AG04449 (cell line): ENCODE measurements at regions not wholly inside any gene's neighbourhood (a gene's known extent, or its start where the extent isn't known, plus 50 kb on each side); places are given as distances from the start of the nearest gene placed in this dataset.

Experiments
- CTCF ChIA-PET: fragments of 350-600 bp; formaldehyde crosslinking; extraction: SDS; loops from one replicate; lab custom pipeline; 2021; ENCODE audit warnings: antibody characterized with exemption; lab: Yijun Ruan, JAX
- POLR2A ChIA-PET: fragments of 400-600, 350-600 bp; formaldehyde crosslinking; extraction: SDS; loops from one replicate; lab custom pipeline; 2020; ENCODE audit warnings: antibody characterized with exemption, inconsistent platforms; lab: Yijun Ruan, JAX
- DNase-seq: peaks from one replicate; pipeline ENCODE4 v3.0.0-alpha.2; 2010; ENCODE audit warnings: low read depth, low spot score
- H3K4me3 ChIP-seq: 2 replicates; pipeline ENCODE4 v1.5.1; 2011; ENCODE audit warnings: low read depth, mild to moderate bottlenecking, control low read depth, low read length
- TF ChIP-seq, protein P1 (sequence below): IDR thresholded peaks from one replicate; pipeline ENCODE4 v1.5.1; 2011; ENCODE audit warnings: mild to moderate bottlenecking, moderate library complexity, low read length, control low read depth, inconsistent platforms; ENCODE audit not compliant: insufficient read depth; ENCODE audit errors: missing control alignments

DNA sequence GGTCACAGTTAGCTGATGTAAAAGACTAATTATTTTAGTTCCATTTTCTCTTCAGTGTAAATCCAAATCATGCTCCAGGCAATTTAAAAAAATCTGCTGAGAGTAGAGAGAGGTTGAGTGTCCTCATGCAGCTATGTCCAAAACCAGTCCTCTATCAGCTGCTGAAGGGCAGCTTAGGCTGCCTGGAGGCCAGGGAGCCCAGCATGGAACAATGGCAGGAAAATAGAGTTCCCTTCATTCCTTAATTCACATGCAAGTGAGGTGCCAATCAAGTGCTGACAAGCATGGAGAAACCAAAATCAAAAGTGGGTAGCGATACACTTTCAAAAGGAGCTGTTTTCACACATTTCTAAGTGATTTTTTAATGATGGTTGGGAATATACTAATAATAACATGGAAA lies 78.3 kb upstream of the POU5F2 start:
- ChIA-PET CTCF (interaction anchor here (3.2 kb wide), 1 partner anchor 19 kb away, joined by 11 read pairs; no protein-coding TSS in a partner anchor), POLR2A (no interaction called here)
- no peak overlapping the region for H3K4me3 ChIP-seq
- TF ChIP-seq, protein P1, sequence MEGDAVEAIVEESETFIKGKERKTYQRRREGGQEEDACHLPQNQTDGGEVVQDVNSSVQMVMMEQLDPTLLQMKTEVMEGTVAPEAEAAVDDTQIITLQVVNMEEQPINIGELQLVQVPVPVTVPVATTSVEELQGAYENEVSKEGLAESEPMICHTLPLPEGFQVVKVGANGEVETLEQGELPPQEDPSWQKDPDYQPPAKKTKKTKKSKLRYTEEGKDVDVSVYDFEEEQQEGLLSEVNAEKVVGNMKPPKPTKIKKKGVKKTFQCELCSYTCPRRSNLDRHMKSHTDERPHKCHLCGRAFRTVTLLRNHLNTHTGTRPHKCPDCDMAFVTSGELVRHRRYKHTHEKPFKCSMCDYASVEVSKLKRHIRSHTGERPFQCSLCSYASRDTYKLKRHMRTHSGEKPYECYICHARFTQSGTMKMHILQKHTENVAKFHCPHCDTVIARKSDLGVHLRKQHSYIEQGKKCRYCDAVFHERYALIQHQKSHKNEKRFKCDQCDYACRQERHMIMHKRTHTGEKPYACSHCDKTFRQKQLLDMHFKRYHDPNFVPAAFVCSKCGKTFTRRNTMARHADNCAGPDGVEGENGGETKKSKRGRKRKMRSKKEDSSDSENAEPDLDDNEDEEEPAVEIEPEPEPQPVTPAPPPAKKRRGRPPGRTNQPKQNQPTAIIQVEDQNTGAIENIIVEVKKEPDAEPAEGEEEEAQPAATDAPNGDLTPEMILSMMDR, result no peak
- DNase-seq, result no peak

DNA sequence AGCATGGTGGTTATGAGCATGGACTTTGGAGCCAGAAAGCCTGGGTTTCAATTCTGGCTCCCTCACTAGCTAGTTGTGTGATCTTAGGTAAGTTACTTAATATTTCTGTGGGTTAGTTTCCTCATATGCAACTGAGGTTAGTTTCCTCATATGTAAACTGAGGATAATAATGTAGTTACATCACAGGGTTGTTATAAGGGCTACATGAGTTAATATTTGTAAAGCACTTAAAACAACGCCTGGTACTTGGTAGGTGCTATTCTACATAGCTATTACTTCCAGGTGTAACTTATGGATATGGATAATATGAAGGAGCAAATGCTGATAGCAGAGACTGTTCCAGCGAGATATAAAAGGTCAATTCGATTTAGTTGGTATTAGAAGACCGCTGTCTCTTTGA lies 69.4 kb upstream of the POU5F2 start:
- no peak overlapping the region for H3K4me3 ChIP-seq
- ChIA-PET CTCF (interaction anchor here (1.4 kb wide), 1 partner anchor 10 kb away, joined by 5 read pairs; no protein-coding TSS in a partner anchor), POLR2A (no interaction called here)
- TF ChIP-seq, protein P1, result no peak
- DNase-seq, result no peak

DNA sequence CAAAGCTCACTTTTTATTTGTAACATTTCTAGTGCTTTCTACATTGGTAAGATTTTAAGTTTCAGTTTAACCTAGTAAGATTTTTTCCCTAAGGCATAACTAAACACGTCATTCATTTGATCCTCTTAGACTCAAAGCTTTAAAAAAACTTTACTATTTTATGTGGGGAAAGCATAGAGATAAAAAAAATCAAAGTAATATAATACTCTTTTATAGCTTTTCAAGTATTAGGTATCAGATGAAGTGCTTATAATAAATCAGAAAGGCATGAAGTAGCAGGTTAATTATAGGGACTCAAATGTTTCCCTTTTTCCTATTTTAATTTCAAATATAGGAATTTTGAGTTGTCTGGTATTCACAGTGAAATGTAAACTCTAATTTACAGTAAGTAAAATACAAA lies 68.0 kb upstream of the POU5F2 start:
- no peak overlapping the region for H3K4me3 ChIP-seq
- ChIA-PET POLR2A (no interaction called here), CTCF (interaction anchor here (1.0 to 1.8 kb wide), 3 partner anchors 8 to 16 kb away, joined by 4 to 6 read pairs (median 5); no protein-coding TSS in a partner anchor)

DNA sequence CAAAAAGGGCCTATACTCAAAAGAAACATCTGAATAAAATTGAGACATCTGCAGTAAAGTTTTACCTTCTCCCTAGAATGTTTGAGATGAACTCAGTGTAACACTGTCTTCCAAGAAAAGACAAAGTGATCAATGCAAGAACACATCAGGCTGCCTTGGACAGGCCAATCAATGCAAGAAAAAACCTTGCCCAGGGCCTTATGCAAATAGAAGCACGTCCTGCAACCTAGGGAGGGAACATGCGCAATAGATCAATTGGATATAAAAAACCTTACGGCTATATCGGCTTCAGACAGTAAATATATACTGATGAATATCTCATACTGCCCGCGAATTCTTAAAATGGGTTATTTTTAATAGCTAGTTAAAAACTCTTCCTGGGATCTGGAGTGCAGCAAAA lies 66.4 kb upstream of the POU5F2 start:
- ChIA-PET POLR2A (no interaction called here), CTCF (interaction anchor here (1.0 to 3.5 kb wide), 2 partner anchors 109 to 201 kb away, joined by 3 to 17 read pairs; no protein-coding TSS in a partner anchor)
- no peak for DNase-seq
- TF ChIP-seq, protein P1, result no peak
- H3K4me3 ChIP-seq, result no peak overlapping the region

More for the DNA sequence above, 68.0 kb upstream of the POU5F2 start:
- TF ChIP-seq, protein P1, result no peak
- DNase-seq, result no peak

DNA sequence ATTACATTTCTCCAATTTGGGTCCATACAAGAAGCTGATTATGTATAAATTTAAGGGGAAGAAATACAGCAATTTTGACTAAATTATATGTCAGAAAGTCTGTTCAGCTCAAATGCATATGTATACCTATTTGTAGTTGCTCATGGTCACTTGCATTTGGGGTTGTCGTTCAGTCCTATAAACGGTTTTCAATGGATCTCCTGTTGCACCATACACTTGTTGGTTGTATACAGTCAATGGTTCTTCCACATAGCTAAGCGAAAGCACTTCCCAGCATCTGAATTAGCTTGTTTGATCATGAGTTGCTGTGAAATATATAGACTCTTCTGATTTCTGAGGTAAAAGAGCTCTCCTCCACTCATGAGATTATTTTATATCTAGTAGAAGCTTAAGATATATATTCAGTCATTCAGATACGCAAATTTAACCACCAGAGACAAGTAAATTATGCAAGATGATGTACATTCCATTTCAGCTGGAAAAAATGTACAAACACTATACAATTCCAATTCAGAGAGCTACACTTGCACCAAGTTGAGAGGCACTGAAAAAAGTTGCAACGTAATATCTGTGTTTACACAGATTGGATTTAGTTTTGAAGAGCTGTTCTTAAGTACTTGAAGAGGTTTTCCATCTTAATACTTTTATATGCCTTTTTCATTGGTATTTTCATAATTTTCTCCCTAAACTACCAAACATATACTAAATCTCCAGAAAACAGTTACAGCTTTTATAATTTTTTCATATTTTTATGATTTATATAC lies 64.4 kb upstream of the POU5F2 start:
- POLR2A ChIA-PET, result no interaction called here
- DNase-seq, result no peak
- H3K4me3 ChIP-seq, result no peak overlapping the region
- TF ChIP-seq, protein P1, result no peak
- CTCF ChIA-PET, result interaction anchor here (1.4 to 3.5 kb wide), 2 partner anchors 185 to 198 kb away, joined by 3 to 17 read pairs; no protein-coding TSS in a partner anchor
